Hepatocyte (in vitro differentiated cells): ENCODE measurements at regions not wholly inside any gene's neighbourhood (a gene's known extent, or its start where the extent isn't known, plus 50 kb on each side); places are given as distances from the start of the nearest gene placed in this dataset.

Source experiments
- DNase-seq: peaks from one replicate; pipeline ENCODE4 v3.0.0-alpha.2; 2016; ENCODE audit warnings: low spot score
- H2AFZ ChIP-seq: fragments of 200-600 bp; sonication (generic); 2 replicates; pipeline ENCODE4 v1.6.0; 2016; ENCODE audit warnings: antibody characterized with exemption, mild to moderate bottlenecking
- H3K27ac ChIP-seq: fragments of 200-600 bp; sonication (generic); 2 replicates; pipeline ENCODE4 v1.5.1; 2016; ENCODE audit warnings: mild to moderate bottlenecking
- H3K27me3 ChIP-seq: fragments of 200-600 bp; sonication (generic); 2 replicates; pipeline ENCODE4 v1.6.1; 2016
- H3K36me3 ChIP-seq: fragments of 200-600 bp; sonication (generic); replicated peaks from 2 replicates; pipeline ENCODE4 v1.5.1; 2016; ENCODE audit warnings: low read depth; ENCODE audit not compliant: insufficient read depth
- H3K4me1 ChIP-seq: fragments of 200-600 bp; sonication (generic); 2 replicates; pipeline ENCODE4 v1.5.1; 2016; ENCODE audit warnings: mild to moderate bottlenecking, moderate library complexity; ENCODE audit not compliant: insufficient read depth
- H3K4me2 ChIP-seq: fragments of 200-600 bp; sonication (generic); 2 replicates; pipeline ENCODE4 v1.6.0; 2016
- H3K4me3 ChIP-seq: fragments of 200-600 bp; sonication (generic); 2 replicates; pipeline ENCODE4 v1.5.1; 2016; ENCODE audit warnings: mild to moderate bottlenecking
- H3K79me2 ChIP-seq: fragments of 200-600 bp; sonication (generic); 2 replicates; pipeline ENCODE4 v1.6.0; 2017; ENCODE audit warnings: mild to moderate bottlenecking
- H3K9me2 ChIP-seq: fragments of 200-600 bp; sonication (generic); replicated peaks from 2 replicates; pipeline ENCODE4 v1.6.0; 2017; ENCODE audit warnings: mild to moderate bottlenecking; ENCODE audit not compliant: insufficient read depth
- H3K9me3 ChIP-seq: fragments of 200-600 bp; sonication (generic); 2 replicates; pipeline ENCODE4 v1.5.1; 2016; ENCODE audit warnings: low read depth, mild to moderate bottlenecking
- H4K20me1 ChIP-seq: fragments of 200-600 bp; sonication (generic); 2 replicates; pipeline ENCODE4 v1.6.0; 2016; ENCODE audit warnings: mild to moderate bottlenecking; ENCODE audit not compliant: insufficient read depth, poor library complexity, severe bottlenecking
- EZH2 ChIP-seq: fragments of 200-600 bp; sonication (generic); IDR thresholded peaks from 2 replicates; pipeline ENCODE4 v1.6.1; 2016; ENCODE audit warnings: antibody characterized with exemption, mild to moderate bottlenecking, borderline replicate concordance
- EZH2phosphoT487 ChIP-seq: fragments of 200-600 bp; sonication (generic); IDR thresholded peaks from one replicate; pipeline ENCODE4 v1.6.1; 2018; ENCODE audit warnings: antibody characterized with exemption, mild to moderate bottlenecking, low read depth, moderate library complexity; ENCODE audit not compliant: unreplicated experiment, severe bottlenecking
- WGBS: methylation state at CpG from one replicate; pipeline ENCODE4 v1.1.6; 2016; ENCODE audit warnings: low lambda C conversion rate; ENCODE audit errors: missing lambda C conversion rate; 5-methylcytosine and 5-hydroxymethylcytosine counted together
- TF ChIP-seq, protein P1 (sequence below): fragments of 200-600 bp; sonication (generic); IDR thresholded peaks from 2 replicates; pipeline ENCODE4 v1.5.1; 2016; ENCODE audit warnings: antibody characterized with exemption, mild to moderate bottlenecking; ENCODE audit not compliant: poor library complexity

DNA sequence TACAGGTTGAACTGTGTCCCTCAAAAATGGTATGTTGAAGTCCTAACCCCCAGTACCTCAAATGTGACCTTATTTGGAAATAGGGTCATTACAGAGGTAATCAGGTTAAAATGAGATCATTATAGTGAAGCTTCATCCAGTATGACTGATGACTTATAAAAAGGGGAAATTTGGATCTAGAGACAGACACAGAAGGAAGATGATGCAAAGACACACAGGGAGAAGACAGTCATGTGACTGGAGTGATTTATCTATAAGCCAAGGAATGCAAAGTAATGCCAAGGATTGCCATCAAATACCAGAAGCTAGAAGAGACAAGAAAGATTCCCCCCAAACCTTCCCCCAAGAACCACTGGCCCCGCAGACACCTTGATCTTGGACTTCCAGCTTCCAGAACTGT, 155.2 kb downstream of the RBMX2 start:
- no peaks in the 10 kb centered on the region for H3K9me3 ChIP-seq
- no peaks in the 10 kb centered on the region for H3K36me3 ChIP-seq
- H2AFZ ChIP-seq, result no peak overlapping the region
- H3K4me2 ChIP-seq, result no peak overlapping the region
- H3K4me1 ChIP-seq, result no peaks in the 10 kb centered on the region
- H3K79me2 ChIP-seq, result no peaks in the 10 kb centered on the region
- H3K27ac ChIP-seq, result no peak overlapping the region
- no peaks in the 10 kb centered on the region for H3K27me3 ChIP-seq
- H4K20me1 ChIP-seq, result no peaks in the 10 kb centered on the region
- DNase-seq, result no peak
- H3K9me2 ChIP-seq, result no peaks in the 10 kb centered on the region
- WGBS, result 80% methylated on average over 1 of the region's 1 CpG
- TF ChIP-seq, protein P1, sequence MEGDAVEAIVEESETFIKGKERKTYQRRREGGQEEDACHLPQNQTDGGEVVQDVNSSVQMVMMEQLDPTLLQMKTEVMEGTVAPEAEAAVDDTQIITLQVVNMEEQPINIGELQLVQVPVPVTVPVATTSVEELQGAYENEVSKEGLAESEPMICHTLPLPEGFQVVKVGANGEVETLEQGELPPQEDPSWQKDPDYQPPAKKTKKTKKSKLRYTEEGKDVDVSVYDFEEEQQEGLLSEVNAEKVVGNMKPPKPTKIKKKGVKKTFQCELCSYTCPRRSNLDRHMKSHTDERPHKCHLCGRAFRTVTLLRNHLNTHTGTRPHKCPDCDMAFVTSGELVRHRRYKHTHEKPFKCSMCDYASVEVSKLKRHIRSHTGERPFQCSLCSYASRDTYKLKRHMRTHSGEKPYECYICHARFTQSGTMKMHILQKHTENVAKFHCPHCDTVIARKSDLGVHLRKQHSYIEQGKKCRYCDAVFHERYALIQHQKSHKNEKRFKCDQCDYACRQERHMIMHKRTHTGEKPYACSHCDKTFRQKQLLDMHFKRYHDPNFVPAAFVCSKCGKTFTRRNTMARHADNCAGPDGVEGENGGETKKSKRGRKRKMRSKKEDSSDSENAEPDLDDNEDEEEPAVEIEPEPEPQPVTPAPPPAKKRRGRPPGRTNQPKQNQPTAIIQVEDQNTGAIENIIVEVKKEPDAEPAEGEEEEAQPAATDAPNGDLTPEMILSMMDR, result no peak
- TF ChIP-seq EZH2phosphoT487 (no peak), EZH2 (no peak)
- H3K4me3 ChIP-seq, result no peak overlapping the region

DNA sequence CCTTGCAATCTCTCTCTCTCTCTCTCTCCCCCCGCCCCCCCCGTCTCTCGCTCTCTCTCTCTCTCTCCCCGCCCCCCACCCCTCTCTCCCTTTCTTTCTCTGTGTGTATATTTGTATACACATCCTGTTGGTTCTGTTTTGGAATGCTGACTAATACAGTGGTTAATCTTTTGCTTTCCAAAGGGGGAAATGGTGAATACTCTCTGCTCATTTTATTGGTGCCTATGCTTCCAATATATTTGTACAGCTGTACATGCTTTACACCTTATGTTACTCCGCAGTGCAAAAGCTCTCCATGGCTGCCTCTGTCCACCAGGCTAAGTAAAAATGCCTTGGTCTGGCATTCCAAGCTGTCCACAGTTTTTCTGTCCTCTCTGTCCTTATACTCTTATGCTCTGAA, 158.8 kb downstream of the RBMX2 start:
- no peak overlapping the region for H3K4me3 ChIP-seq
- no peak for TF ChIP-seq EZH2
- no peak for TF ChIP-seq EZH2phosphoT487
- TF ChIP-seq, protein P1, result no peak
- H3K4me2 ChIP-seq, result no peak overlapping the region
- H3K4me1 ChIP-seq, result no peaks in the 10 kb centered on the region
- H3K27me3 ChIP-seq, result no peaks in the 10 kb centered on the region
- H3K79me2 ChIP-seq, result no peaks in the 10 kb centered on the region
- no peaks in the 10 kb centered on the region for H3K36me3 ChIP-seq
- no peak overlapping the region for H2AFZ ChIP-seq
- H3K27ac ChIP-seq, result no peak overlapping the region
- no peaks in the 10 kb centered on the region for H3K9me3 ChIP-seq
- H4K20me1 ChIP-seq, result no peaks in the 10 kb centered on the region
- no peaks in the 10 kb centered on the region for H3K9me2 ChIP-seq
- no peak for DNase-seq
- 36% methylated on average over 1 of the region's 5 CpGs for WGBS

DNA sequence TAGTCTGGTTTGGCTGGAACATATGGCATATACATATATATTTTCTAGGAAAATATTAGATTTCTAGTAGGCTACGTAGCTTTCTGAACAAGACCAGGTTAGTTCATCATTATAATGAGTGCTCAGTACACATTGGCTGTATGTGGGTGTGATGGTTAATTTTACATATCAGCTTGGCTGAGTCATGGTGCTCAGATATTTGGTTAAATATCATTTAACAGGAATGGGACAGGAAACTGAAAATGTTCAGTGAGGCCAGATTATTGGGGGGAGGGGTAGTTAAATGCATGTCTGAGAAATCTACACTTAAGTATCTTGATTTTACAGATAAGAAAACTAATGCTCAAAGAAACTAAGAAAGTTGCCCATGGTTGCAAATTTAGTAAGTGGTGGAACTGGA, 160.1 kb downstream of the RBMX2 start:
- no peak overlapping the region for H2AFZ ChIP-seq
- no peaks in the 10 kb centered on the region for H3K27me3 ChIP-seq
- no peaks in the 10 kb centered on the region for H3K36me3 ChIP-seq
- 68% methylated on average over 1 of the region's 1 CpG for WGBS
- H3K4me1 ChIP-seq, result no peaks in the 10 kb centered on the region
- H3K4me2 ChIP-seq, result no peak overlapping the region
- no peaks in the 10 kb centered on the region for H3K79me2 ChIP-seq
- H3K9me2 ChIP-seq, result no peaks in the 10 kb centered on the region
- H3K9me3 ChIP-seq, result no peaks in the 10 kb centered on the region
- no peak for TF ChIP-seq EZH2
- TF ChIP-seq, protein P1, result no peak
- TF ChIP-seq EZH2phosphoT487, result no peak
- no peak for DNase-seq
- H4K20me1 ChIP-seq, result no peaks in the 10 kb centered on the region
- no peak overlapping the region for H3K4me3 ChIP-seq
- H3K27ac ChIP-seq, result no peak overlapping the region

DNA sequence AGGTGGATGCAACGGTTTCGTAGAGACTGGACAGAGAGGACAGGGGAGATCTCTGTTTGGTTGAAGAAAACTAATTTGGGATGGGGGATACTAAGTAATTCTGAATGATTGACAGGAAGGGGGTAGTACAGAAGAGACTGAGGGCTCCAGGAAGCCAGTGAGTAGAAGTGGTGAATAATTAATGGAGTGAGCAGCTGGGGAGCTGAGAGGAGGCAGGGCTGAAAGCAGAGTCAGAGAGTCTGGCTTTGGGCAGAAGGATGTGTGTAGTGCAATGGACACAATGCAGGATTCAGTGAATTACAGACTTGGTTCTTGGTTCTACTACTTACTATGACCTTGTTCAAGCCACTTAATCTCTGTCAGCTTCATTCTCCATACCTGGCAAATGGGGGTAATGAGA, 161.7 kb downstream of the RBMX2 start:
- 85% methylated on average over 2 of the region's 2 CpGs for WGBS
- DNase-seq, result no peak
- Histone ChIP-seq H3K9me2 (no peaks in the 10 kb centered on the region), H3K4me2 (no peak overlapping the region), H2AFZ (no peak overlapping the region), H3K79me2 (no peaks in the 10 kb centered on the region), H4K20me1 (no peaks in the 10 kb centered on the region), H3K36me3 (no peaks in the 10 kb centered on the region), H3K9me3 (no peaks in the 10 kb centered on the region), H3K27ac (no peak overlapping the region), H3K4me1 (no peaks in the 10 kb centered on the region), H3K4me3 (no peak overlapping the region), H3K27me3 (no peaks in the 10 kb centered on the region)
- TF ChIP-seq EZH2phosphoT487 (no peak), EZH2 (no peak)
- TF ChIP-seq, protein P1, result no peak
